ENCODE measurements at regions not wholly inside any gene's neighbourhood (a gene's known extent, or its start where the extent isn't known, plus 50 kb on each side); places are given as distances from the start of the nearest gene placed in this dataset.
"Not testable (repeated sequence)": the region's sequence is repeated elsewhere in the genome, so short reads cannot be mapped to it uniquely, and the experiment has no call there.

- H3K9me2 ChIP-seq (replicated peaks; ENCODE audit: control insufficient read depth, low read length), result no peaks in the 10 kb centered on the region
- no peak overlapping the region for H3K4me3 ChIP-seq (ENCODE audit: low read length)
- H3K4me2 ChIP-seq (ENCODE audit: low read length), result no peak overlapping the region
- H3K36me3 ChIP-seq (ENCODE audit: control insufficient read depth, low read length), result no peaks in the 10 kb centered on the region
- H3K79me2 ChIP-seq (ENCODE audit: control insufficient read depth, low read length), result no peaks in the 10 kb centered on the region
- H4K20me1 ChIP-seq (ENCODE audit: control insufficient read depth, insufficient read depth, low read depth, low read length), result no peaks in the 10 kb centered on the region
- H3K27me3 ChIP-seq (ENCODE audit: control insufficient read depth, low read length), result 0 out of 2 replicates have a peak, but pooled peaks cover 3% of the 10 kb centered on the region
- no peaks in the 10 kb centered on the region for H3K9me3 ChIP-seq (ENCODE audit: control insufficient read depth, insufficient read depth, low read length)
- no peaks in the 10 kb centered on the region for H3F3A ChIP-seq (ENCODE audit: control insufficient read depth, insufficient read depth)
- no peak overlapping the region for H3K27ac ChIP-seq (ENCODE audit: low read depth, low read length)
- no peak for TF ChIP-seq EZH2phosphoT487 (IDR thresholded peaks at IDR 0.05; ENCODE audit: borderline replicate concordance, low read length)
- TF ChIP-seq CTCF (IDR thresholded peaks at IDR 0.05; ENCODE audit: low read depth, low read length, poor library complexity, severe bottlenecking), result no peak
- H3K4me1 ChIP-seq (ENCODE audit: control insufficient read depth, low read length), result no peaks in the 10 kb centered on the region
These were observed 227.8 kb upstream of the RBBP8 start for GRCh38 chr18:22705328-22705727.

DNA sequence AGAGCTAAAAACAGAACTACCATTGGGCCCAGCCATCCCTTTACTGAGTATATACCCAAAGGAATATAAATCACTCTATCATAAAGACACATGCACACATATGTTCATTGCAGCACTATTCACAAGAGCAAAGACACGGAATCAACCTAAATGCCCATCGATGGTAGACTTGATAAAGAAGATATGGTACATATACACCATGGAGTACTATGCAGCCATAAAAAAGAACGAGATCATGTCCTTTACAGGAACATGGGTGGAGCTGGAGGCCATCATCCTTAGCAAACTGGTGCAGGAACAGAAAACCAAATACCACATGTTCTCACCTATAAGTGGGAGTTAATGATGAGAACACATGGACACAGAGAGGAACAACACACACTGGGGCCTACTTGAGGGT is 227.1 kb upstream of the RBBP8 start:
- H3K79me2 ChIP-seq (ENCODE audit: control insufficient read depth, low read length); H3K27ac ChIP-seq (ENCODE audit: low read depth, low read length); H3K4me2 ChIP-seq (ENCODE audit: low read length): not testable (repeated sequence)

DNA sequence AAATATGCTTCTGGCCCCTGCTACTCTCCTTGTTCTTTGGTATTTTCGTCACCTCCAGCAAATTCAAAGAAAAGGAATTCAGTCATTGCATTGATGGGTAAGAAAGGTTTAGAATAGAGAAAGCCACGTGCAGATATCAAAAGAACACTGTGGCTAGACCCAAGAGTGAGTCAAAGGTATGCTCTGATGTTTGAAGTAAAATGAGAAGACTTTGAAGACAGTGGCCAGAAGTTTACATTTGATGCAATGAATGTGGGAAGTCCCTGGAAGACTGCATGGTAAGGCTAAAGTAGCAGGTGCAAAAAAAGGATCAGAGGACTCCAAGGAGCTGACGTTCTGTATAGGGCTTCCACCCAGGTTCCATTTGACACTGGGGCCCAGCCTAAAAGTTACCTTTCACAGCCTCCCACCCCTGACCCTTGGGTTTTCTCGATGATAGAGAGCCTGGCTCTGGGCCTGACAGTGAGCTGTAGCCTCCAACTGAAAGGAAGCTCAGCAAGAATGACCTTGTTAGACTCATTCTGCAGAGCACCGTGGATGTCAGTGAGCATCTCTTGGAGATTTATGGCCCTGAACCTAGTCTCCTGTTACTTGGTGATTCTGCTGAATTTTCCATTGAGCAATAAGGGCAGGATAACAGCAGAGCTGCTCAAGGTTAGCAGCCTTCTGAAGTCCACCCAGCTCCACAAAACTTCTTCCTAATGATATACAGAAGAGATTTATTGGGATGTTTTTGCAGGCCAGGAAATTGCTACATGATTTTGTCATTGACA is 223.7 kb upstream of the RBBP8 start:
- no peaks in the 10 kb centered on the region for H3K79me2 ChIP-seq (ENCODE audit: control insufficient read depth, low read length)
- no peaks in the 10 kb centered on the region for H3K9me3 ChIP-seq (ENCODE audit: control insufficient read depth, insufficient read depth, low read length)
- 0 out of 2 replicates have a peak, but pooled peaks cover 3% of the 10 kb centered on the region for H3K27me3 ChIP-seq (ENCODE audit: control insufficient read depth, low read length)
- H3K4me1 ChIP-seq (ENCODE audit: control insufficient read depth, low read length), result no peaks in the 10 kb centered on the region
- no peaks in the 10 kb centered on the region for H3F3A ChIP-seq (ENCODE audit: control insufficient read depth, insufficient read depth)
- H3K4me3 ChIP-seq (ENCODE audit: low read length), result no peak overlapping the region
- no peaks in the 10 kb centered on the region for H3K9me2 ChIP-seq (replicated peaks; ENCODE audit: control insufficient read depth, low read length)
- H3K4me2 ChIP-seq (ENCODE audit: low read length), result no peak overlapping the region
- no peaks in the 10 kb centered on the region for H4K20me1 ChIP-seq (ENCODE audit: control insufficient read depth, insufficient read depth, low read depth, low read length)
- H3K36me3 ChIP-seq (ENCODE audit: control insufficient read depth, low read length), result no peaks in the 10 kb centered on the region
- no peak overlapping the region for H3K27ac ChIP-seq (ENCODE audit: low read depth, low read length)
- TF ChIP-seq EZH2phosphoT487 (IDR thresholded peaks at IDR 0.05; ENCODE audit: borderline replicate concordance, low read length), result no peak
- no peak for TF ChIP-seq CTCF (IDR thresholded peaks at IDR 0.05; ENCODE audit: low read depth, low read length, poor library complexity, severe bottlenecking)

More for the DNA sequence above, 227.1 kb upstream of the RBBP8 start:
- not testable (repeated sequence) for H4K20me1 ChIP-seq (ENCODE audit: control insufficient read depth, insufficient read depth, low read depth, low read length); H3K9me2 ChIP-seq (replicated peaks; ENCODE audit: control insufficient read depth, low read length); H3K27me3 ChIP-seq (ENCODE audit: control insufficient read depth, low read length); H3K4me3 ChIP-seq (ENCODE audit: low read length); H3K36me3 ChIP-seq (ENCODE audit: control insufficient read depth, low read length); H3K9me3 ChIP-seq (ENCODE audit: control insufficient read depth, insufficient read depth, low read length); H3K4me1 ChIP-seq (ENCODE audit: control insufficient read depth, low read length); H3F3A ChIP-seq (ENCODE audit: control insufficient read depth, insufficient read depth)

DNA sequence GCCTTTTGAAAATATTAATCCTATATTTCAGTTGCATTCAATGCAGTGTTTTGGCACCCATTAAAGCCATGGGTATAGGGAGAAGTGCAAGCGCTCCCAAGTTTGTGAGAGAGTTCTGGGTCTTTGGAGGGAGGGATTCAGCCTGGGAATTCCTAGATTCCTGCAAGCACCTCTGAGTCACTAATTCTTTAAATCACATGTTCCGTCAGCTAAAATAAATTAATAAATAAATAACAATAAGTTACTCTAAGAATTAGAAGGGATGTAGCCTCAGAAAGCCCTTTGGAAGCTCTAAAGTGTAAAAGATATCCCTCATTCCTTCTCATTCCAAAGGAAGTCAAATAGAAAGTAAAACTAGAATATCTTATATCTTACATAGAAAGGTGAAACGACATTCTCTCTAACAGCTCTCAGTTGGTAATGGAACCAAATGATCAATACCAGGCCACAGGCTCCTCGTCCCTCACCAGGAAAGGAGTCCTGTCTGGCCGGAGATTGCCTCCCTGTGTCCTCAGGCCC is 222.4 kb upstream of the RBBP8 start:
- no peak overlapping the region for H3K27ac ChIP-seq (ENCODE audit: low read depth, low read length)
- no peaks in the 10 kb centered on the region for H3K9me2 ChIP-seq (replicated peaks; ENCODE audit: control insufficient read depth, low read length)
- H4K20me1 ChIP-seq (ENCODE audit: control insufficient read depth, insufficient read depth, low read depth, low read length), result no peaks in the 10 kb centered on the region
- H3F3A ChIP-seq (ENCODE audit: control insufficient read depth, insufficient read depth), result no peaks in the 10 kb centered on the region
- no peaks in the 10 kb centered on the region for H3K9me3 ChIP-seq (ENCODE audit: control insufficient read depth, insufficient read depth, low read length)
- no peak overlapping the region for H3K4me3 ChIP-seq (ENCODE audit: low read length)
- H3K4me2 ChIP-seq (ENCODE audit: low read length), result no peak overlapping the region
- TF ChIP-seq CTCF (IDR thresholded peaks at IDR 0.05; ENCODE audit: low read depth, low read length, poor library complexity, severe bottlenecking) (no peak), EZH2phosphoT487 (IDR thresholded peaks at IDR 0.05; ENCODE audit: borderline replicate concordance, low read length) (no peak)
- H3K79me2 ChIP-seq (ENCODE audit: control insufficient read depth, low read length), result no peaks in the 10 kb centered on the region
- H3K36me3 ChIP-seq (ENCODE audit: control insufficient read depth, low read length), result no peaks in the 10 kb centered on the region
- H3K4me1 ChIP-seq (ENCODE audit: control insufficient read depth, low read length), result no peaks in the 10 kb centered on the region
- H3K27me3 ChIP-seq (ENCODE audit: control insufficient read depth, low read length), result 0 out of 2 replicates have a peak, but pooled peaks cover 3% of the 10 kb centered on the region

Data from DOHH2 (cell line).